ENCODE measurements at regions not wholly inside any gene's neighbourhood (a gene's known extent, or its start where the extent isn't known, plus 50 kb on each side); places are given as distances from the start of the nearest gene placed in this dataset.

GRCh38 chr5:61604076-61605025 is 272.3 kb downstream of the ZSWIM6 start:
- TF ChIP-seq, protein P1, sequence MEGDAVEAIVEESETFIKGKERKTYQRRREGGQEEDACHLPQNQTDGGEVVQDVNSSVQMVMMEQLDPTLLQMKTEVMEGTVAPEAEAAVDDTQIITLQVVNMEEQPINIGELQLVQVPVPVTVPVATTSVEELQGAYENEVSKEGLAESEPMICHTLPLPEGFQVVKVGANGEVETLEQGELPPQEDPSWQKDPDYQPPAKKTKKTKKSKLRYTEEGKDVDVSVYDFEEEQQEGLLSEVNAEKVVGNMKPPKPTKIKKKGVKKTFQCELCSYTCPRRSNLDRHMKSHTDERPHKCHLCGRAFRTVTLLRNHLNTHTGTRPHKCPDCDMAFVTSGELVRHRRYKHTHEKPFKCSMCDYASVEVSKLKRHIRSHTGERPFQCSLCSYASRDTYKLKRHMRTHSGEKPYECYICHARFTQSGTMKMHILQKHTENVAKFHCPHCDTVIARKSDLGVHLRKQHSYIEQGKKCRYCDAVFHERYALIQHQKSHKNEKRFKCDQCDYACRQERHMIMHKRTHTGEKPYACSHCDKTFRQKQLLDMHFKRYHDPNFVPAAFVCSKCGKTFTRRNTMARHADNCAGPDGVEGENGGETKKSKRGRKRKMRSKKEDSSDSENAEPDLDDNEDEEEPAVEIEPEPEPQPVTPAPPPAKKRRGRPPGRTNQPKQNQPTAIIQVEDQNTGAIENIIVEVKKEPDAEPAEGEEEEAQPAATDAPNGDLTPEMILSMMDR (IDR thresholded peaks at IDR 0.05; ENCODE audit: low read depth, low read length), result no peak
- H3K4me3 ChIP-seq (ENCODE audit: low read depth, low read length), result no peak overlapping the region

- TF ChIP-seq, protein P1 (IDR thresholded peaks at IDR 0.05; ENCODE audit: low read depth, low read length), result no peak
- H3K4me3 ChIP-seq (ENCODE audit: low read depth, low read length), result no peak overlapping the region
Measured at GRCh38 chr5:61609840-61610677, 278.0 kb downstream of the ZSWIM6 start.

DNA sequence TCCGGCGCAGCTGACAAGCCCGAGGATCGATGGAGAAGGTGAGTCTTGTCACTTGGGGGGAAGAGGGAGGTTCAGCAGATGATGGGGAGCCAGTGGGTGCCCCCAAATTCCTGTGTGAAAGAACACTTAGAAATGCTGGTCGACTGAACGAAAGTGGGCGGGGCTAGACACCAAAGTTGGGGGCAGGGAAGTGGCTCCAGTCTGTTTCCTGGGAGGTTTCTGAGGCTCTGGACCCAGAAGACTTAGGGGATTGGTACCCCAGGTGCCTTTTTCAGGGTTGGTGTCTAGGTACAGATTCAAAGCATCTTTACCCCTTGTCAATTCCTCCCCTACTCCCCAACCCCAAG is 278.6 kb downstream of the ZSWIM6 start:
- TF ChIP-seq, protein P1 (IDR thresholded peaks at IDR 0.05; ENCODE audit: low read depth, low read length), result no peak
- no peak overlapping the region for H3K4me3 ChIP-seq (ENCODE audit: low read depth, low read length)

DNA sequence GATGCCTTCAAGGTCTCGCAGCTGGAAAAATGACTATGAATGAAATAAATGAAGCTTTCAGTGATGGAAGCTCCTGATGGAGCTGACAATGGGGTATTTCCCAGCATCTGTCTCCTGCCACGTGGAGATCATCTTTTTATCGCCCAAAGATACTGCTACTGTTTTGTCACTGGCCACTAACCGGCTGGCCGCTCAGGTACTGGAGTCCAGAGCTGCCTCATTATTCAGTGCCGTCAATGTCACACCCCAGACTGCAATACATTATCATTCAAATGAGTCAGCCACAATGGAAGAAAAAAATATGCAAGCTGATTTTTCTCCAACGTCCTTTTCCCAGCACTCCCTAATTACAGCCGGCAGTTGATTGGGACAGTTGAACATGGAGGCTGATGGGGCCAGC is 280.4 kb downstream of the ZSWIM6 start:
- TF ChIP-seq, protein P1 (IDR thresholded peaks at IDR 0.05; ENCODE audit: low read depth, low read length), result no peak
- no peak overlapping the region for H3K4me3 ChIP-seq (ENCODE audit: low read depth, low read length)

- H3K4me3 ChIP-seq (ENCODE audit: low read depth, low read length), result no peak overlapping the region
Measured at GRCh38 chr5:61613679-61614078, 281.6 kb downstream of the ZSWIM6 start.

DNA sequence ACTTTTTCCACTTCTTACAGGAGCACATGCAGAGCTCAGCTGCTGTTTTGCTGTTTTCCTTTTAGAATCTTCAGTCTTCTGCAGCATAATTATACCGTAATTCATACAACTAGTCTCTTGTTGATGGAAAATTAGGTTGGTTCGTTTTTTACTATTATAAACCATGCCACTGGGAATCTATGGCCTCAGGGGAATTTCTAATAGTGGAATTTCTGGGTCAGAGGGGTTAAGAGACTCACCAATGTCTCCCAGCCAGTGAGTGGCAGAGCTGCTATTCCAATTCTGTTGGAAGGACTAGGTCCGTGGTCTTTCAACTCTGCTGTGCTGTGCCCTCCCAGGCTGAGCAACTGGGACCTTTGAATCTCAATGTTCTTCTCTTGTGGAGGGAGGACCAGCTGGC is 282.5 kb downstream of the ZSWIM6 start:
- no peak overlapping the region for H3K4me3 ChIP-seq (ENCODE audit: low read depth, low read length)

More at GRCh38 chr5:61613679-61614078, 281.6 kb downstream of the ZSWIM6 start:
- TF ChIP-seq, protein P1 (IDR thresholded peaks at IDR 0.05; ENCODE audit: low read depth, low read length), result no peak

More for the DNA sequence above, 282.5 kb downstream of the ZSWIM6 start:
- TF ChIP-seq, protein P1 (IDR thresholded peaks at IDR 0.05; ENCODE audit: low read depth, low read length), result no peak

All from WI38 (cell line).